Nephron (organoid): ENCODE measurements at regions not wholly inside any gene's neighbourhood (a gene's known extent, or its start where the extent isn't known, plus 50 kb on each side); places are given as distances from the start of the nearest gene placed in this dataset.

Source experiments
- H3K27ac Mint-ChIP-seq, 3 experiments: 2 replicates each; pipeline ENCODE4 v1.8.0; 2020; ENCODE audit warnings: mixed read lengths in 3 of 3, mild to moderate bottlenecking in 2 of 3, moderate library complexity in 1 of 3
- H3K27me3 Mint-ChIP-seq: 2 replicates; pipeline ENCODE4 v1.8.0; 2021; ENCODE audit warnings: low read depth, mild to moderate bottlenecking, moderate library complexity, mixed read lengths
- H3K36me3 Mint-ChIP-seq: 2 replicates; pipeline ENCODE4 v1.8.0; 2020; ENCODE audit warnings: low read depth, mixed read lengths
- H3K4me1 Mint-ChIP-seq: 2 replicates; pipeline ENCODE4 v1.8.0; 2020; ENCODE audit warnings: mixed read lengths
- H3K4me3 Mint-ChIP-seq, 3 experiments: 2 replicates each; pipeline ENCODE4 v1.8.0; 2020; ENCODE audit warnings: mild to moderate bottlenecking in 3 of 3, mixed read lengths in 3 of 3, moderate library complexity in 2 of 3
- H3K9me3 Mint-ChIP-seq: 2 replicates; pipeline ENCODE4 v1.8.0; 2020; ENCODE audit warnings: mixed read lengths
- CTCF ChIP-seq, 3 experiments: fragments of 200-600 bp; sonication (generic); IDR thresholded peaks; one replicate each; pipeline ENCODE4 v1.5.0; 2021; ENCODE audit warnings: antibody characterized with exemption in 3 of 3; ENCODE audit not compliant: unreplicated experiment in 3 of 3

- TF ChIP-seq CTCF (IDR thresholded peaks at IDR 0.05; ENCODE audit: unreplicated experiment in 3 of 3) = no peak
- Mint-ChIP-seq H3K9me3 (no peaks in the 10 kb centered on the region), H3K36me3 (no peaks in the 10 kb centered on the region), H3K4me1 (no peaks in the 10 kb centered on the region), H3K4me3 (no peak overlapping the region), H3K27ac (no peak overlapping the region), H3K27me3 (no peaks in the 10 kb centered on the region)
Observed at GRCh38 chr3:83706669-83707068, 1252.1 kb upstream of the CADM2 start.

- Mint-ChIP-seq H3K36me3 (no peaks in the 10 kb centered on the region), H3K27ac (no peak overlapping the region), H3K4me3 (no peak overlapping the region), H3K4me1 (no peaks in the 10 kb centered on the region), H3K27me3 (no peaks in the 10 kb centered on the region), H3K9me3 (no peaks in the 10 kb centered on the region)
- TF ChIP-seq CTCF (IDR thresholded peaks at IDR 0.05; ENCODE audit: unreplicated experiment in 3 of 3) = no peak
Observed at GRCh38 chr3:83715307-83715706, 1243.5 kb upstream of the CADM2 start.

GRCh38 chr3:83729576-83729975 lies 1229.2 kb upstream of the CADM2 start:
- H3K4me1 Mint-ChIP-seq = no peaks in the 10 kb centered on the region
- peaks cover 3% of the 10 kb centered on the region for H3K27me3 Mint-ChIP-seq
- peaks cover 15% of the 10 kb centered on the region for H3K9me3 Mint-ChIP-seq
- TF ChIP-seq CTCF (IDR thresholded peaks at IDR 0.05; ENCODE audit: unreplicated experiment in 3 of 3) = no peak
- no peaks in the 10 kb centered on the region for H3K36me3 Mint-ChIP-seq
- H3K4me3 Mint-ChIP-seq = no peak overlapping the region
- no peak overlapping the region for H3K27ac Mint-ChIP-seq

GRCh38 chr3:83734656-83735055 lies 1224.1 kb upstream of the CADM2 start:
- Mint-ChIP-seq H3K4me3 (no peak overlapping the region), H3K27me3 (no peaks in the 10 kb centered on the region), H3K4me1 (no peaks in the 10 kb centered on the region), H3K9me3 (no peaks in the 10 kb centered on the region), H3K36me3 (no peaks in the 10 kb centered on the region), H3K27ac (no peak overlapping the region)
- no peak for TF ChIP-seq CTCF (IDR thresholded peaks at IDR 0.05; ENCODE audit: unreplicated experiment in 3 of 3)

- no peak overlapping the region for H3K27ac Mint-ChIP-seq
- no peak for TF ChIP-seq CTCF (IDR thresholded peaks at IDR 0.05; ENCODE audit: unreplicated experiment in 3 of 3)
- no peaks in the 10 kb centered on the region for H3K4me1 Mint-ChIP-seq
- H3K36me3 Mint-ChIP-seq = no peaks in the 10 kb centered on the region
- H3K9me3 Mint-ChIP-seq = no peaks in the 10 kb centered on the region
- H3K4me3 Mint-ChIP-seq = no peak overlapping the region
- H3K27me3 Mint-ChIP-seq = no peaks in the 10 kb centered on the region
Observed at GRCh38 chr3:83738202-83738601, 1220.6 kb upstream of the CADM2 start.

GRCh38 chr3:83740504-83740903 lies 1218.3 kb upstream of the CADM2 start:
- Mint-ChIP-seq H3K27me3 (no peaks in the 10 kb centered on the region), H3K4me3 (no peak overlapping the region)
- TF ChIP-seq CTCF (IDR thresholded peaks at IDR 0.05; ENCODE audit: unreplicated experiment in 3 of 3) = no peak

More at GRCh38 chr3:83740504-83740903, 1218.3 kb upstream of the CADM2 start:
- peaks cover 4% of the 10 kb centered on the region for H3K9me3 Mint-ChIP-seq
- no peaks in the 10 kb centered on the region for H3K4me1 Mint-ChIP-seq
- no peak overlapping the region for H3K27ac Mint-ChIP-seq
- no peaks in the 10 kb centered on the region for H3K36me3 Mint-ChIP-seq
